ENCODE measurements at regions not wholly inside any gene's neighbourhood (a gene's known extent, or its start where the extent isn't known, plus 50 kb on each side); places are given as distances from the start of the nearest gene placed in this dataset.

- no peak overlapping the region for H3K27ac Mint-ChIP-seq (ENCODE audit: low read depth)
- H3K27me3 Mint-ChIP-seq, result no peaks in the 10 kb centered on the region
- H3K9me3 Mint-ChIP-seq, result peaks cover 3% of the 10 kb centered on the region
- peaks cover 2% of the 10 kb centered on the region for H3K36me3 Mint-ChIP-seq (ENCODE audit: insufficient read depth)
- DNase-seq (ENCODE audit: low spot score in 2 of 2) (no peak), ATAC-seq (replicated peaks; ENCODE audit: extremely low read depth, poor library complexity, severe bottlenecking) (no peak)
- H3K4me1 Mint-ChIP-seq, result no peaks in the 10 kb centered on the region
- no peak overlapping the region for H3K4me3 Mint-ChIP-seq
Observed at GRCh38 chr4:107196312-107196711, 160.2 kb upstream of the DKK2 start.

GRCh38 chr4:107194005-107194404 is 157.9 kb upstream of the DKK2 start:
- no peaks in the 10 kb centered on the region for H3K4me1 Mint-ChIP-seq
- no peak overlapping the region for H3K27ac Mint-ChIP-seq (ENCODE audit: low read depth)
- H3K27me3 Mint-ChIP-seq, result no peaks in the 10 kb centered on the region
- H3K4me3 Mint-ChIP-seq, result no peak overlapping the region
- peaks cover 2% of the 10 kb centered on the region for H3K36me3 Mint-ChIP-seq (ENCODE audit: insufficient read depth)
- DNase-seq (ENCODE audit: low spot score in 2 of 2), result no peak
- no peak for ATAC-seq (replicated peaks; ENCODE audit: extremely low read depth, poor library complexity, severe bottlenecking)
- peaks cover 4% of the 10 kb centered on the region for H3K9me3 Mint-ChIP-seq

- peaks cover 2% of the 10 kb centered on the region for H3K36me3 Mint-ChIP-seq (ENCODE audit: insufficient read depth)
- no peak overlapping the region for H3K27ac Mint-ChIP-seq (ENCODE audit: low read depth)
- no peak overlapping the region for H3K4me3 Mint-ChIP-seq
- no peaks in the 10 kb centered on the region for H3K4me1 Mint-ChIP-seq
- DNase-seq (ENCODE audit: low spot score in 2 of 2) (no peak), ATAC-seq (replicated peaks; ENCODE audit: extremely low read depth, poor library complexity, severe bottlenecking) (no peak)
- no peaks in the 10 kb centered on the region for H3K27me3 Mint-ChIP-seq
- H3K9me3 Mint-ChIP-seq, result peaks cover 4% of the 10 kb centered on the region
Observed at GRCh38 chr4:107192601-107193000, 156.5 kb upstream of the DKK2 start.

GRCh38 chr4:107187091-107187490 is 151.0 kb upstream of the DKK2 start:
- Mint-ChIP-seq H3K27me3 (no peaks in the 10 kb centered on the region), H3K9me3 (peaks cover 4% of the 10 kb centered on the region), H3K36me3 (ENCODE audit: insufficient read depth) (peaks cover 2% of the 10 kb centered on the region), H3K4me1 (no peaks in the 10 kb centered on the region), H3K4me3 (no peak overlapping the region), H3K27ac (ENCODE audit: low read depth) (no peak overlapping the region)
- DNase-seq (ENCODE audit: low spot score in 2 of 2) (no peak), ATAC-seq (replicated peaks; ENCODE audit: extremely low read depth, poor library complexity, severe bottlenecking) (no peak)

GRCh38 chr4:107183155-107183774 is 147.2 kb upstream of the DKK2 start:
- DNase-seq (ENCODE audit: low spot score in 2 of 2), result no peak
- Mint-ChIP-seq H3K36me3 (ENCODE audit: insufficient read depth) (no peaks in the 10 kb centered on the region), H3K27me3 (no peaks in the 10 kb centered on the region), H3K27ac (ENCODE audit: low read depth) (no peak overlapping the region), H3K4me1 (no peaks in the 10 kb centered on the region), H3K4me3 (no peak overlapping the region), H3K9me3 (no peaks in the 10 kb centered on the region)
- ATAC-seq (replicated peaks; ENCODE audit: extremely low read depth, poor library complexity, severe bottlenecking), result peak; percentile 36

- no peak for ATAC-seq (replicated peaks; ENCODE audit: extremely low read depth, poor library complexity, severe bottlenecking)
- no peaks in the 10 kb centered on the region for H3K4me1 Mint-ChIP-seq
Observed at GRCh38 chr4:107182347-107182746, 146.2 kb upstream of the DKK2 start.

GRCh38 chr4:107166873-107167450 is 130.8 kb upstream of the DKK2 start:
- no peak overlapping the region for H3K4me3 Mint-ChIP-seq
- DNase-seq (ENCODE audit: low spot score in 2 of 2), result no peak
- ATAC-seq (replicated peaks; ENCODE audit: extremely low read depth, poor library complexity, severe bottlenecking), result no peak
- H3K27ac Mint-ChIP-seq (ENCODE audit: low read depth), result no peak overlapping the region
- H3K4me1 Mint-ChIP-seq, result no peaks in the 10 kb centered on the region
- no peaks in the 10 kb centered on the region for H3K27me3 Mint-ChIP-seq
- H3K36me3 Mint-ChIP-seq (ENCODE audit: insufficient read depth), result no peaks in the 10 kb centered on the region
- H3K9me3 Mint-ChIP-seq, result peaks cover 15% of the 10 kb centered on the region

More at GRCh38 chr4:107182347-107182746, 146.2 kb upstream of the DKK2 start:
- DNase-seq (ENCODE audit: low spot score in 2 of 2), result no peak
- no peaks in the 10 kb centered on the region for H3K27me3 Mint-ChIP-seq
- H3K27ac Mint-ChIP-seq (ENCODE audit: low read depth), result no peak overlapping the region
- no peaks in the 10 kb centered on the region for H3K9me3 Mint-ChIP-seq
- H3K36me3 Mint-ChIP-seq (ENCODE audit: insufficient read depth), result no peaks in the 10 kb centered on the region
- no peak overlapping the region for H3K4me3 Mint-ChIP-seq

GRCh38 chr4:107166181-107166580 is 130.1 kb upstream of the DKK2 start:
- ATAC-seq (replicated peaks; ENCODE audit: extremely low read depth, poor library complexity, severe bottlenecking) (no peak), DNase-seq (ENCODE audit: low spot score in 2 of 2) (no peak)
- H3K4me1 Mint-ChIP-seq, result no peaks in the 10 kb centered on the region
- H3K9me3 Mint-ChIP-seq, result peaks cover 15% of the 10 kb centered on the region
- H3K4me3 Mint-ChIP-seq, result no peak overlapping the region
- no peaks in the 10 kb centered on the region for H3K27me3 Mint-ChIP-seq
- H3K27ac Mint-ChIP-seq (ENCODE audit: low read depth), result no peak overlapping the region
- no peaks in the 10 kb centered on the region for H3K36me3 Mint-ChIP-seq (ENCODE audit: insufficient read depth)

GRCh38 chr4:107164962-107165475 is 128.9 kb upstream of the DKK2 start:
- H3K27me3 Mint-ChIP-seq, result no peaks in the 10 kb centered on the region
- peaks cover 15% of the 10 kb centered on the region for H3K9me3 Mint-ChIP-seq
- H3K27ac Mint-ChIP-seq (ENCODE audit: low read depth), result no peak overlapping the region
- no peaks in the 10 kb centered on the region for H3K4me1 Mint-ChIP-seq
- DNase-seq (ENCODE audit: low spot score in 2 of 2) (no peak), ATAC-seq (replicated peaks; ENCODE audit: extremely low read depth, poor library complexity, severe bottlenecking) (no peak)
- no peak overlapping the region for H3K4me3 Mint-ChIP-seq
- no peaks in the 10 kb centered on the region for H3K36me3 Mint-ChIP-seq (ENCODE audit: insufficient read depth)

- H3K9me3 Mint-ChIP-seq, result peaks cover 7% of the 10 kb centered on the region
- H3K27ac Mint-ChIP-seq (ENCODE audit: low read depth), result no peak overlapping the region
- H3K4me1 Mint-ChIP-seq, result no peaks in the 10 kb centered on the region
- H3K36me3 Mint-ChIP-seq (ENCODE audit: insufficient read depth), result no peaks in the 10 kb centered on the region
- no peak overlapping the region for H3K4me3 Mint-ChIP-seq
- no peaks in the 10 kb centered on the region for H3K27me3 Mint-ChIP-seq
- DNase-seq (ENCODE audit: low spot score in 2 of 2) (no peak), ATAC-seq (replicated peaks; ENCODE audit: extremely low read depth, poor library complexity, severe bottlenecking) (no peak)
Observed at GRCh38 chr4:107156443-107156842, 120.3 kb upstream of the DKK2 start.

GRCh38 chr4:107155366-107155765 is 119.3 kb upstream of the DKK2 start:
- Mint-ChIP-seq H3K36me3 (ENCODE audit: insufficient read depth) (no peaks in the 10 kb centered on the region), H3K27ac (ENCODE audit: low read depth) (no peak overlapping the region), H3K4me3 (no peak overlapping the region), H3K4me1 (no peaks in the 10 kb centered on the region), H3K27me3 (no peaks in the 10 kb centered on the region), H3K9me3 (peaks cover 12% of the 10 kb centered on the region)
- ATAC-seq (replicated peaks; ENCODE audit: extremely low read depth, poor library complexity, severe bottlenecking), result no peak
- no peak for DNase-seq (ENCODE audit: low spot score in 2 of 2)

GRCh38 chr4:107153956-107154355 is 117.8 kb upstream of the DKK2 start:
- H3K36me3 Mint-ChIP-seq (ENCODE audit: insufficient read depth), result no peaks in the 10 kb centered on the region
- ATAC-seq (replicated peaks; ENCODE audit: extremely low read depth, poor library complexity, severe bottlenecking) (no peak), DNase-seq (ENCODE audit: low spot score in 2 of 2) (no peak)
- no peak overlapping the region for H3K4me3 Mint-ChIP-seq
- H3K27me3 Mint-ChIP-seq, result no peaks in the 10 kb centered on the region
- peaks cover 12% of the 10 kb centered on the region for H3K9me3 Mint-ChIP-seq
- H3K27ac Mint-ChIP-seq (ENCODE audit: low read depth), result no peak overlapping the region
- no peaks in the 10 kb centered on the region for H3K4me1 Mint-ChIP-seq

GRCh38 chr4:107153228-107153627 is 117.1 kb upstream of the DKK2 start:
- Mint-ChIP-seq H3K36me3 (ENCODE audit: insufficient read depth) (no peaks in the 10 kb centered on the region), H3K4me1 (no peaks in the 10 kb centered on the region), H3K4me3 (no peak overlapping the region), H3K27me3 (no peaks in the 10 kb centered on the region), H3K27ac (ENCODE audit: low read depth) (no peak overlapping the region), H3K9me3 (peaks cover 12% of the 10 kb centered on the region)
- DNase-seq (ENCODE audit: low spot score in 2 of 2), result no peak
- no peak for ATAC-seq (replicated peaks; ENCODE audit: extremely low read depth, poor library complexity, severe bottlenecking)
